HCT116 (cell line): ENCODE measurements at regions not wholly inside any gene's neighbourhood (a gene's known extent, or its start where the extent isn't known, plus 50 kb on each side); places are given as distances from the start of the nearest gene placed in this dataset.

Source experiments
- CEBPB ChIP-seq: IDR thresholded peaks from 2 replicates; pipeline ENCODE4 v1.6.1; 2012; ENCODE audit warnings: low read depth
- CTCF ChIP-seq, 3 experiments: fragments of 200-600 bp in 1 of 3; sonication (generic) in 1 of 3; IDR thresholded peaks in 2 of 3; conservative IDR thresholded peaks in 1 of 3; 2 replicates each; pipeline ENCODE4 v1.5.1; 2012 to 2017; ENCODE audit warnings: low read depth in 2 of 3, low read length in 2 of 3, antibody characterized with exemption in 1 of 3, borderline replicate concordance in 1 of 3, control low read depth in 1 of 3, mild to moderate bottlenecking in 1 of 3, mixed read lengths in 1 of 3, mixed run types in 1 of 3, moderate library complexity in 1 of 3; ENCODE audit not compliant: insufficient read depth in 1 of 3
- EGR1 ChIP-seq: IDR thresholded peaks from 2 replicates; pipeline ENCODE4 v1.6.1; 2012; ENCODE audit warnings: low read depth
- EZH2phosphoT487 ChIP-seq: fragments of 200-600 bp; IDR thresholded peaks from 2 replicates; pipeline ENCODE4 v1.6.1; 2018; ENCODE audit warnings: antibody characterized with exemption, borderline replicate concordance
- JUND ChIP-seq: IDR thresholded peaks from 2 replicates; pipeline ENCODE4 v1.6.1; 2012
- POLR2A ChIP-seq: IDR thresholded peaks from 2 replicates; pipeline ENCODE4 v1.7.0; 2011; ENCODE audit warnings: borderline replicate concordance; ENCODE audit not compliant: insufficient read depth, insufficient read length; ENCODE audit errors: extremely low read depth
- POLR2AphosphoS5 ChIP-seq: IDR thresholded peaks from 2 replicates; pipeline ENCODE4 v1.6.1; 2011; ENCODE audit warnings: mild to moderate bottlenecking, low read depth, low read length, moderate library complexity
- RAD21 ChIP-seq: IDR thresholded peaks from 2 replicates; pipeline ENCODE4 v1.6.1; 2012; ENCODE audit warnings: low read depth, mild to moderate bottlenecking
- REST ChIP-seq: IDR thresholded peaks from 2 replicates; pipeline ENCODE4 v1.6.1; 2012; ENCODE audit warnings: low read depth
- SP1 ChIP-seq: IDR thresholded peaks from 2 replicates; pipeline ENCODE4 v1.6.1; 2012; ENCODE audit warnings: low read depth
- SRF ChIP-seq: IDR thresholded peaks from 2 replicates; pipeline ENCODE4 v1.6.1; 2012; ENCODE audit warnings: low read depth
- YY1 ChIP-seq: IDR thresholded peaks from 2 replicates; pipeline ENCODE4 v1.6.1; 2011; ENCODE audit warnings: low read length, low read depth, moderate library complexity, mild to moderate bottlenecking; ENCODE audit not compliant: insufficient replicate concordance; ENCODE audit errors: extremely low read depth
- ZBTB33 ChIP-seq: IDR thresholded peaks from 2 replicates; pipeline ENCODE4 v1.6.1; 2011; ENCODE audit warnings: mild to moderate bottlenecking, low read length, moderate library complexity; ENCODE audit not compliant: insufficient replicate concordance; ENCODE audit errors: extremely low read depth
- TF ChIP-seq, protein P1 (sequence below): IDR thresholded peaks from 2 replicates; pipeline ENCODE4 v1.6.1; 2012

GRCh38 chr3:110789315-110789714 is 282.3 kb upstream of the NECTIN3 start:
- TF ChIP-seq POLR2AphosphoS5, result no peak
- TF ChIP-seq EGR1, result no peak
- no peak for TF ChIP-seq EZH2phosphoT487
- no peak for TF ChIP-seq YY1
- TF ChIP-seq CTCF (IDR thresholded peaks at IDR 0.05 in 2 of 3, conservative IDR thresholded peaks at IDR 0.05 in 1 of 3; ENCODE audit: borderline replicate concordance in 1 of 3, insufficient read depth in 1 of 3, low read depth in 2 of 3, low read length in 2 of 3), result no peak
- no peak for TF ChIP-seq JUND
- TF ChIP-seq POLR2A, result no peak
- no peak for TF ChIP-seq SRF
- TF ChIP-seq REST, result no peak
- TF ChIP-seq, protein P1, sequence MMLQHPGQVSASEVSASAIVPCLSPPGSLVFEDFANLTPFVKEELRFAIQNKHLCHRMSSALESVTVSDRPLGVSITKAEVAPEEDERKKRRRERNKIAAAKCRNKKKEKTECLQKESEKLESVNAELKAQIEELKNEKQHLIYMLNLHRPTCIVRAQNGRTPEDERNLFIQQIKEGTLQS, result no peak
- TF ChIP-seq ZBTB33, result no peak
- no peak for TF ChIP-seq RAD21
- TF ChIP-seq CEBPB, result no peak
- no peak for TF ChIP-seq SP1
